Mesenchymal stem cell (in vitro differentiated cells and primary cell): ENCODE measurements at regions not wholly inside any gene's neighbourhood (a gene's known extent, or its start where the extent isn't known, plus 50 kb on each side); places are given as distances from the start of the nearest gene placed in this dataset.

Source experiments
- DNase-seq: peaks from one replicate; pipeline ENCODE4 v3.0.0-alpha.2; 2013
- H2AFZ ChIP-seq: one replicate; pipeline ENCODE4 v1.6.1; 2013; ENCODE audit warnings: low read depth, mild to moderate bottlenecking, control low read depth, inconsistent platforms, low read length, moderate library complexity
- H2AK5ac ChIP-seq: 2 replicates; pipeline ENCODE4 v1.6.1; 2013; ENCODE audit warnings: low read length, moderate library complexity, mild to moderate bottlenecking, inconsistent platforms; ENCODE audit not compliant: severe bottlenecking
- H2BK120ac ChIP-seq: one replicate; pipeline ENCODE4 v1.6.1; 2013; ENCODE audit warnings: low read depth, mild to moderate bottlenecking, inconsistent platforms, low read length, moderate library complexity
- H2BK12ac ChIP-seq, 2 experiments: one replicate each; pipeline ENCODE4 v1.6.1; 2013; ENCODE audit warnings: inconsistent platforms in 2 of 2, low read length in 2 of 2, mild to moderate bottlenecking in 2 of 2, moderate library complexity in 2 of 2, control low read depth in 1 of 2
- H2BK15ac ChIP-seq: one replicate; pipeline ENCODE4 v1.6.1; 2013; ENCODE audit warnings: mild to moderate bottlenecking, low read depth, inconsistent platforms; ENCODE audit not compliant: poor library complexity, severe bottlenecking
- H2BK5ac ChIP-seq: 2 replicates; pipeline ENCODE4 v1.6.1; 2013; ENCODE audit warnings: low read depth, mild to moderate bottlenecking, low read length, control low read depth, inconsistent platforms; ENCODE audit not compliant: poor library complexity, severe bottlenecking
- H3K14ac ChIP-seq, 2 experiments: one replicate each; pipeline ENCODE4 v1.6.1; 2013; ENCODE audit warnings: inconsistent platforms in 2 of 2, low read length in 2 of 2, control low read depth in 1 of 2, mild to moderate bottlenecking in 1 of 2, moderate library complexity in 1 of 2
- H3K18ac ChIP-seq, 2 experiments: one replicate each; pipeline ENCODE4 v1.6.1; 2013; ENCODE audit warnings: inconsistent platforms in 2 of 2, low read length in 2 of 2, control low read depth in 1 of 2, low read depth in 1 of 2, mild to moderate bottlenecking in 1 of 2
- H3K23ac ChIP-seq, 2 experiments: one replicate each; pipeline ENCODE4 v1.6.1; 2013; ENCODE audit warnings: inconsistent platforms in 2 of 2, low read length in 2 of 2, mild to moderate bottlenecking in 2 of 2, moderate library complexity in 2 of 2, control low read depth in 1 of 2
- H3K27ac ChIP-seq: 2 replicates; pipeline ENCODE4 v1.5.1; 2013; ENCODE audit warnings: mild to moderate bottlenecking, moderate library complexity, low read length, control low read depth, inconsistent platforms; ENCODE audit not compliant: poor library complexity, severe bottlenecking
- H3K27me3 ChIP-seq, 2 experiments: 2 replicates each; pipeline versions ENCODE4 v1.6.1 to v1.7.0; 2013; ENCODE audit warnings: low read length in 2 of 2, mild to moderate bottlenecking in 2 of 2, moderate library complexity in 2 of 2, control low read depth in 1 of 2, inconsistent platforms in 1 of 2; ENCODE audit not compliant: control insufficient read depth in 1 of 2, insufficient read depth in 1 of 2
- H3K36me3 ChIP-seq, 2 experiments: 2 replicates each; pipeline versions ENCODE4 v1.6.1 to v1.7.0; 2013; ENCODE audit warnings: low read length in 2 of 2, control low read depth in 1 of 2, inconsistent platforms in 1 of 2, low read depth in 1 of 2, mild to moderate bottlenecking in 1 of 2; ENCODE audit not compliant: insufficient read depth in 2 of 2, control insufficient read depth in 1 of 2
- H3K4ac ChIP-seq, 2 experiments: one replicate each; pipeline ENCODE4 v1.6.1; 2013; ENCODE audit warnings: inconsistent platforms in 2 of 2, low read length in 2 of 2, mild to moderate bottlenecking in 2 of 2, moderate library complexity in 2 of 2, control low read depth in 1 of 2, low read depth in 1 of 2
- H3K4me1 ChIP-seq: 2 replicates; pipeline ENCODE4 v1.6.1; 2013; ENCODE audit warnings: low read depth, low read length, control low read depth; ENCODE audit not compliant: control insufficient read depth, insufficient read depth
- H3K4me2 ChIP-seq: 2 replicates; pipeline ENCODE4 v1.6.1; 2013; ENCODE audit warnings: low read length, mild to moderate bottlenecking, inconsistent platforms; ENCODE audit not compliant: poor library complexity, severe bottlenecking
- H3K4me3 ChIP-seq, 2 experiments: 2 replicates each; pipeline versions ENCODE4 v1.5.1 to v1.7.0; 2013; ENCODE audit warnings: low read length in 2 of 2, mild to moderate bottlenecking in 2 of 2, control low read depth in 1 of 2, low read depth in 1 of 2; ENCODE audit not compliant: insufficient read depth in 1 of 2
- H3K79me1 ChIP-seq: replicated peaks from 2 replicates; pipeline ENCODE4 v1.6.1; 2013; ENCODE audit warnings: mild to moderate bottlenecking, control low read depth, low read length, inconsistent platforms; ENCODE audit not compliant: poor library complexity, severe bottlenecking
- H3K9ac ChIP-seq: 2 replicates; pipeline ENCODE4 v1.7.0; 2013; ENCODE audit warnings: mild to moderate bottlenecking, low read length, moderate library complexity
- H3K9me3 ChIP-seq: 2 replicates; pipeline ENCODE4 v1.7.0; 2013; ENCODE audit warnings: mild to moderate bottlenecking, low read length; ENCODE audit not compliant: control insufficient read depth
- H4K8ac ChIP-seq: one replicate; pipeline ENCODE4 v1.6.1; 2013; ENCODE audit warnings: inconsistent platforms, mild to moderate bottlenecking, low read length, moderate library complexity
- H4K91ac ChIP-seq: one replicate; pipeline ENCODE4 v1.6.1; 2013; ENCODE audit warnings: mild to moderate bottlenecking, low read length, inconsistent platforms
- WGBS: methylation state at CpG from one replicate; pipeline ENCODE4 v1.1.7; 2013; ENCODE audit warnings: mixed read lengths; 5-methylcytosine and 5-hydroxymethylcytosine counted together

DNA sequence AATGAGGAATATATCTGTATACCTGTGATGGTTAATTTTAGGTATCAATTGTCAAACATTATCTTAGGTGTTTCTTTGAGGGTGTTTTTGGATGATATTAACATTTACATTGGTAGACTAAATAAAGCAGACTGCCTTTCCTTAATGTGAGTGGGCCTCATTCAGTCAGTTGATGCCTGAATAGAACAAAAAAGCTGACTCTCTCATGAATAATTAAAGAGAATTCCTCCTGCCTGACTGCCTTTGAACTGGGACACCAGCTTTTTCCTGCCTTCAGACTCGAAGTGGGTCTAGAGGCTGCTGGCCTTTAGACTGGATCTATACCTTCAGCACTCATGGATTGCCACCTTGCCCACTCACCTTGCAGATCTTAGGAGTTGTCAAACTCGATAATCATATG, 117.9 kb upstream of the TMEM168 start:
- no peak overlapping the region for H3K14ac ChIP-seq
- no peak overlapping the region for H2BK120ac ChIP-seq
- peaks cover 14% of the 10 kb centered on the region for H3K79me1 ChIP-seq
- H3K9ac ChIP-seq: no peak overlapping the region
- no peak overlapping the region for H3K27ac ChIP-seq
- H2BK5ac ChIP-seq: no peak overlapping the region
- no peak overlapping the region for H2BK12ac ChIP-seq
- no peak overlapping the region for H3K4me3 ChIP-seq
- no peak overlapping the region for H4K91ac ChIP-seq
- H3K4me2 ChIP-seq: no peak overlapping the region
- H2AFZ ChIP-seq: no peak overlapping the region
- H2BK15ac ChIP-seq: no peak overlapping the region
- 87% methylated on average over 2 of the region's 2 CpGs for WGBS
- H3K23ac ChIP-seq: no peak overlapping the region
- H3K4me1 ChIP-seq: no peaks in the 10 kb centered on the region
- no peak overlapping the region for H4K8ac ChIP-seq
- no peak overlapping the region for H3K18ac ChIP-seq
- no peak for DNase-seq
- no peak overlapping the region for H3K4ac ChIP-seq
- H3K9me3 ChIP-seq: peaks cover 24% of the 10 kb centered on the region
- no peak overlapping the region for H2AK5ac ChIP-seq
- no peaks in the 10 kb centered on the region for H3K27me3 ChIP-seq
- H3K36me3 ChIP-seq: peaks cover 0 to 37% of the 10 kb centered on the region in 2 experiments

- Histone ChIP-seq H3K27ac (no peak overlapping the region), H3K18ac (no peak overlapping the region), H3K79me1 (peaks cover 15% of the 10 kb centered on the region), H3K36me3 (peaks cover 0 to 33% of the 10 kb centered on the region in 2 experiments), H3K9ac (no peak overlapping the region), H2BK12ac (no peak overlapping the region), H3K4me3 (no peak overlapping the region), H3K4me1 (no peaks in the 10 kb centered on the region), H3K14ac (no peak overlapping the region), H2AK5ac (no peak overlapping the region), H4K91ac (no peak overlapping the region), H3K4me2 (no peak overlapping the region), H2AFZ (no peak overlapping the region), H4K8ac (no peak overlapping the region), H2BK5ac (no peak overlapping the region), H3K23ac (no peak overlapping the region), H3K27me3 (no peaks in the 10 kb centered on the region), H2BK15ac (no peak overlapping the region), H2BK120ac (no peak overlapping the region), H3K9me3 (peaks cover 24% of the 10 kb centered on the region), H3K4ac (no peak overlapping the region)
- WGBS: no CpG with 5 or more reads among the region's 1 CpG
- DNase-seq: no peak
These were observed 117.5 kb upstream of the TMEM168 start for GRCh38 chr7:112907658-112908057.

GRCh38 chr7:112905950-112906349, 115.8 kb upstream of the TMEM168 start:
- Histone ChIP-seq H3K23ac (no peak overlapping the region), H4K91ac (no peak overlapping the region), H3K4me1 (no peaks in the 10 kb centered on the region), H3K79me1 (peaks cover 16% of the 10 kb centered on the region), H2BK12ac (no peak overlapping the region), H3K9ac (no peak overlapping the region), H4K8ac (no peak overlapping the region), H2AFZ (no peak overlapping the region), H3K18ac (no peak overlapping the region), H3K27ac (no peak overlapping the region), H3K9me3 (peaks cover 24% of the 10 kb centered on the region), H3K4me2 (no peak overlapping the region), H3K36me3 (peaks cover 0 to 27% of the 10 kb centered on the region in 2 experiments), H2BK5ac (no peak overlapping the region), H3K4ac (no peak overlapping the region), H3K27me3 (no peaks in the 10 kb centered on the region), H3K14ac (no peak overlapping the region), H2BK15ac (no peak overlapping the region), H2AK5ac (no peak overlapping the region), H2BK120ac (no peak overlapping the region), H3K4me3 (no peak overlapping the region)
- DNase-seq: no peak

DNA sequence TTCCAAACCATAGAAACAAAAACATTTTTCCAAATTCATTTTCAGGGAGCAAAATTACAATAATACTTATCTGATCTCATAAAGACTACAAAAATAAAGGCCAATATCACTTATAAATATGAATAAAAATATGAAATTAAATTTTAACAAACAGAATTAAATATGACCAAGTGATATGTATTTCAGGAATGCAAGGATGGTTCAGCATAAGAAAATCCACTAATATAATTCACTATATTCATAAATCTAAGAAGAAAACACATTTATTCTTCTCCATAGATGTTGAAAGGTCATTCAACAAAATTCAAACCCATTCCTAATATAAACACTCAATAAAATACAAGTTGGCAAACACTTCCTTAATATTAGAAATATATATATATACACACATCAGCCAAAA, 115.2 kb upstream of the TMEM168 start:
- Histone ChIP-seq H2BK120ac (no peak overlapping the region), H3K4me2 (no peak overlapping the region), H3K14ac (no peak overlapping the region), H2AFZ (no peak overlapping the region), H3K4me1 (no peaks in the 10 kb centered on the region), H3K9ac (no peak overlapping the region), H3K9me3 (peaks cover 24% of the 10 kb centered on the region), H3K23ac (no peak overlapping the region), H3K36me3 (peaks cover 0 to 21% of the 10 kb centered on the region in 2 experiments), H3K4ac (no peak overlapping the region), H4K91ac (no peak overlapping the region), H2AK5ac (no peak overlapping the region), H3K27ac (no peak overlapping the region), H2BK12ac (no peak overlapping the region), H3K18ac (no peak overlapping the region), H3K27me3 (no peaks in the 10 kb centered on the region), H2BK15ac (no peak overlapping the region), H2BK5ac (no peak overlapping the region), H3K79me1 (peaks cover 15% of the 10 kb centered on the region), H3K4me3 (no peak overlapping the region), H4K8ac (no peak overlapping the region)
- no peak for DNase-seq
